NCI-H2227 (cell line): ENCODE measurements at regions not wholly inside any gene's neighbourhood (a gene's known extent, or its start where the extent isn't known, plus 50 kb on each side); places are given as distances from the start of the nearest gene placed in this dataset.

Experiments used
- DNase-seq: peaks from one replicate; lab custom pipeline; 2025; ENCODE audit not compliant: unreplicated experiment; lab: John Stamatoyannopoulos, UW

DNA sequence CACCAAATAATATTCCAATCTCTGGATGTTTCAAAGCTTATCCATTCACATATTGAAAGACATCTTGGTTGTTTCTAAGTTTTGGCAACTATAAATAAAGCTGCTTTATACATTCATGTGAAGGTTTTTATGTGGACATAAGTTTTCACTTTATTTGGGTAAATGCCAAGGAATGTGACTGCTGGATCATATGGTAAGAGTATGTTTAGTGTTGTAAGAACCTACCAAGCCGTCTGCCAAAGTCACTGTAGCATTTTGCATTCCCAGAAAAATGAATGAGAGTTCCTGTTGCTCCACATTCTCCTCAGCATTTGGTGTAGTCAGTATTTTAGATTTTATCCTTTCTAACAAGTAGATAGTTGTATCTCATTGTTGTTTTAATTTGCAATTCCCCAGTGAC, 1047.7 kb downstream of the C4orf33 start:
- DNase-seq: no peak

DNA sequence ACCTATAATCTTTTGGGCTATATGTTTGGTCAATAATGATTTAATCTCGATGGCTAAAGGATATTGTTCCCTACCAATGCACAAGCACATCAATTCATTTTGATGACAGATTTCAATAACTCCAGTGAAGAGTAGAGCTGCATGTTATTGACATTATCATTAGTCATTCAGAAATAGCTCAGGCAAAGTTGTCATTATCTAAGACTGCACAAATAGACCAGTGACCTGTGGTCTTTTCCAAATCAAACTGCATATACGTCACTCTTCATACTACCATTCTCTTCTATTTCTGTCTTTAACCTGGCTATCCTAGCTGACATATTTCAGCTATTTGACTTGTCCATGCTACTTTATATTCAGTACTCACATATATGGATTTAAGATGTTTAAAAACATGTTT, 1050.8 kb downstream of the C4orf33 start:
- DNase-seq: peak; percentile 16

DNA sequence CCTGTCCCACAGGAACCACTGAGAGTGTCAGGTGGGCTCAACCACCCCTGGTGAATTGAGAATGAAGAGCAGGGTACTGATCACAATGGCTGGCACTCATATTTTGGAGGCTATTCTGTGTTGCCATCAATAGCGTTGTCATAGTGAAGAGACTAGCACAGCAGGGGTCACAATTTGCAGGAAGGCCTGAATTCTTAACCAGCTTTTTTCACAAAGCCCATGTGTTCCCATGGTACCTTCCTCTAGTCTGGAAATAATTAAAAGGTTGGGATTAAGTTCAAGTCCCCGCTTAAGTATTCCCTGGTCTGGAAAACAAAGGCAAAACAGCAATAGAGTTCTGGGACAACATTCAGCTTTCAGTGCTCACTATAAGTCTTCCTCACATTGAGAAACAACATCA, 1051.7 kb downstream of the C4orf33 start:
- DNase-seq: peak; percentile 30

DNA sequence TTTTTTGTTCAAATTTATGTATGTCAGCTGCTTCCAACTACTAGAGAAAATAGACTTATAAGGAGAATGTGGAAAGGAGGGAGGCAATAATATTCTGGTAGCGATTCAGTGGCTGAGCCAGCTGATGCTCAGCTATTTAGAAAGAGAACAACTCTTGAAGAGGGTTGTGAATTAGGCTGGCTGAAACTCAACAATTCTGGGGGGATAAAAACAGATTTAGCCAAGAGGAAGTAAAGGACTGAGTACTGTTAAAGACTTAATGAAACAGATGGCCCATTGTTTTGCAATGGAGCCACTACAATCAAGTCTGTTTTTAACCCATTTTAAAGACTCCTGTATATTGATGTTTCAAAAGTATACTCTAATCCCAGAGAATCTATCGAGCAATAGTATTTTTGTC, 1058.9 kb downstream of the C4orf33 start:
- no peak for DNase-seq

DNA sequence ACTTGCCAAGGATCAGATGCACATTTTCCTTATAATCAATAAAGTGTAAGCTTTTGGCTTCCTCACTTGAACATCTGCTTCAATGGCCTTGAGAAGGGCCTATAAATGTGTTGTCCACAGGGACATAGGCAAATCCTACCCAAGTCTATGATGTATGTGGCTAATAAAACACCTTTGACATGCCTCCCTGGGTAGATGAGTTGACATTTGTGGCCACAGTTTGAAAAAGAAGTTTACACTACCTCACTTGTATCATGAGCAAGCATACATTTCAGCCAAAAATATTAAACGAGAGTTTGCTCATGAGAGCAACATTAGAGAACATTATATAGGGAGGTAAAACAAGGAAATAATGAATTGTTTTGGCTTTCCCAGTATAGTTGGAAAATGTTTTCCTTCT, 1067.7 kb downstream of the C4orf33 start:
- DNase-seq: no peak

DNA sequence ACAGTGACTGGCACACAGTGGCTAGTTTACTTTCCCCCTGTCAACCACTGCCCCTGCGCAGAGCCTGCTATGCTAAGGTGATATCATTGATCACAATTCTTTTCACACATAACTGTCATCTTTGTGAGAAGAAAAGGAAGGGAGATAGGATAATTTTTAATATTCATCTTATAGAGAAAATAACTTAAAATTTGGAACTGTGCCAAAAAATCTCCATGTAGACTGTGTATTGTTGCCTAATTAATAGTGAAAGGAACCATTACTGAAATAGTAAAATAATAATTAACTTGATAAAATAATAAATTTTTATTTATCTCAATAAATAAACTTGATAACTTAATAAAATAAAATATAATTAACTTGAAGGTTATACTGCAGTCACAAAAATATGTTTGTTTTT, 1069.4 kb downstream of the C4orf33 start:
- DNase-seq: no peak

DNA sequence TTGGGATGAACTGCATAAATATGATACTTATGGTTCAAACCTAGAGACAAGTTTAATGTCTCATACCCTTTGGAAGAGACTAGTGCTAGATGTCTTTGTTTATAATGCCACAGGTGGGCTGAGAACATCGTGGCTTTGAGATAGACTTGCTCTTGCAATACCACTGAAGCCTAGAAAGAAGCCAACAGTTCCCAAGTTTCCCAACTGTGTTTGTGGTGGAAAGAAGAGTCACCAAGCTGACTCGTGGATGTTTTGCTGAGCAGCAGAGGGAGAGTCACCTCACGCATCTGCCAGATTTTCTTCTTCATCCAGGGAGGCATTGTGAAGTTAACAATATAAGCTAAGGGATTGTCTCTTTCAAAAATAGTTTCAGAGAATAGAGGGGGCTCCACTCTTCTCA, 1076.2 kb downstream of the C4orf33 start:
- DNase-seq: no peak

DNA sequence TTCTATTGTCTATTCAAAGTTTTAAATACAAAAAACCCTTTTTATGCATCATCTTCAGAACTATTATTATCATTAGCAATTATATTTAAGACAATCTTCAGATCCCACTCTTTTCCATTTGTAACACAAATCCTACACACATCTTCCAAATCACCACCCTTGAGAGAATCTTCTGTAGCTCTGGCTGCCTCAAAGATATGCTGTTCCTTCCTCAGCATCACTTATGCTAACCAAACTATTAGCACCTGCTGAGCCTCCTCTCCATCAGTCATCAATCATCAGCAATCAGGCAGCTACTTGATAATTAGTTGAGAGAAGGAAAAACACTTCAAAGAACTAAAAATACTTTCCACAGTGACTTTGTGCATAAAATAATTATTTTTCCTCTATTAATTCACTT, 1082.2 kb downstream of the C4orf33 start:
- DNase-seq: no peak

DNA sequence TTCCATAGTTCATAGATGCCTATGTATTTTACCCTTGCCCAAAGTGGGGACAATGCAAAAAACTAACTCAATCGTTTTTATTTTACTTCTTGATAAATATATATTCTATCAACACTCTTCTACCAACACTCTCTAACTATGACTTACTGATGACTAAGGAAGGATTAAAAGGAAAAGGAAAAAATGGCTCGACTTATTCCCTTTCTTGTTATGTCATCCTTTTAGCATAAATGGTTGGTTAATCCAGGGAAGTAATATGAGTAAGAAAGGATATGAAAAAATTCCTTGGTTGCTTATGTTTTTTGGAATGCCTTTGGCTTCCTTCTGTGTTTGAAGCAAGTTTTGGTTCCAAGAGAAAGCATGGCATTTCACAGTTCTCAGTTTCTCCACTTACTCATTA, 1087.1 kb downstream of the C4orf33 start:
- no peak for DNase-seq

DNA sequence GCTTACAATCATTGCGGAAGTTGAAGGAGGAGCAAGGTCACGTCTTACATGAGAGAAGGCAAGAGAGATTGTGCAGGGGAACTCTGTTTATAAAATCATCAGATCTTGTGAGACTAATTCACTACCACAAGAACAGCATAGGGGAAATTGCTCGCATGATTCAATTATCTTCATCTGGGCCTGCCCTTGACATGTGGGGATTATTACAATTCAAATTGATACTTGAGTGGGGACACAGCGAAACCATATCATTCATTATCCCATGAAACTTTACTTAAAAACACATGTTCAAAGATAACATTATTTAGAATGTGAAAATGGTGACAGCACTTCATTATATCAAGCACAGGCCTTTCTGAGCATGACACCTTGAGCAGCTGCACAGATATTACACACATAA, 1087.8 kb downstream of the C4orf33 start:
- no peak for DNase-seq

DNA sequence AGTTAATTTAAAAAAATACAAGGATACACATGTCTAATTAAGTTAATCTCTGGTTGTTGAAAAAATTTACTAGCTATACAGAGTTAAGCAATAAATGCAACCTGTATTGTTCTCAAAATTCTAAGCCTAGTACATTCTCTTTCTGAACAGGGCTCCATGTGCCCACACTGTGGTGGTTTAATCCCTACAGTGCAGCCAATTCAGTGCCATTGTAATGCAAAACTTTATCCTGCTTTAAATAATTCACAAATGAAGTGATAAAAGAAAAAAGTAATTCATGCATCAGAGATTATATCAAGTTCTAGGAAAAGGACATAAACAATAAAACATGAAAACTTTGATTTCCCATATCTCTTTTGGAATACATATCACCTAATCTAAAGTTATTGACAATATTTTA, 1089.2 kb downstream of the C4orf33 start:
- DNase-seq: no peak

DNA sequence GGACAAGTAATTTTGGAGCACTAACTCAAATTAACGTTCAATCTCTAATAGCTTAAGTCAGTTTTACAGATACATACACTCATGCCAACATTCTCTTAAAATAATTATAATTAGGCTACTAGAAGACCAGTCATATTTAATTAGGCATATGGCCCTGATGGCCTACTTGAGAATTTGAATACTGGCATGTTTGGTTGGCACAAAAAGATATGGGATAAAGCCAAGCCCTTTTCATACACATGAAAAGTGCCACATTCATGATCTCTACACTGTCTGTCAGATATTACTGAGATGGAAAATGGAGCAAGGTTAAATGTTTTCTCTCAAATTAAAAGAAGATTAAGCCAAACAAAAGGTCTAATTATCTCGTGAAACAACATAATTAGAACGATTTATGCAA, 1091.0 kb downstream of the C4orf33 start:
- DNase-seq: no peak

DNA sequence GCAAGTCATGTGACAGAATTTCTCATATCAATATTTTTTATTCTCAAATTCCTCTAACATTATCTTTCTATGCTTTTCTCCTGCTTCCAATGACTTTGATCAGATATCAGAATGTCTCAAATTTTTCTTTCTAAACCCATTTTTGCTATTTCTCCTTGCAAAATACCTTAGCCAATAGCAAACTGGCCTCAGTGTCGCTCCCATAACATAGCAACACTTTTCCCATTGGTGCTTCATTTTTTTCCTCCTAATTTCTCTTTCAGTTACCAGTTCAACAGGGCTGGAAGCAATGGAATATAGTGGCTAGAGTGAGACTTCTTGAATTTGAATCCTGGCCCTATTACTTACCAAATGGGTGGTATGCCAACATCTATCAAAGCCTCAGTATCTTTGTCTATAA, 1091.6 kb downstream of the C4orf33 start:
- DNase-seq: no peak

DNA sequence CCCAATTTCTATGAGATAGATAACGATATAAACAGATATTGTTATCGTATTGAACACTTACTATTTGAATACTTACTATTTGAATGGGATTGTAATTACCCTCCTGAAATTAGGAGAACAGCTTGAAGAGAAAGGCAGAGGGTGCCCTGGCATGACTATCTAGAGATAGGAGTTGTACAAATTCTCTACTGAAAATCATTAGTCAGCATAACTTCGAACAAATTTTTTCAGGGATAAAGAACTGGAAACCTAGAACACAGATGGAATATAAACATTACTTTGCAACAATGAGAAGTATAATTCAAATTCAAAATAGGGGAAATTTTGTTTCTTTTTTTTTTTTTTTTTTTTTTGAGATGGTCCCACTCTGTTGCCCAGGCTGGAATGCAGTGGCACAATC, 1096.8 kb downstream of the C4orf33 start:
- no peak for DNase-seq

DNA sequence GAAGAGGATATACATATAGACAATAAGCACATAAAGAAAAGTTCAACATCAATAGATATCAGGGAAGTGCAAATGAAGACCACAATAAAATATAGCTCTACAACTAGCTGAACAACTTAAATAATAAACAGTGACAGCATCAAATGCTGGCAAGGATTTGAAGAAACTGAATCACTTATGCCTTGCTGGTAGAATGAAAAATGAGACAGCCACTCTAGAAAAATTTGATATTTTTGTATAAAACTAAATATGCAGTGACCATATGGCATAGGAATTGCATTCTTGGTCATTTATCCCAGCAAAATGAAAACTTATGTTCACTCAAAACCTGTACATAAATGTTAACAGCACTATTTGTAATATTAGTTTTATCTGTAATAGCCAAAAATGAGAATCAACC, 1102.0 kb downstream of the C4orf33 start:
- no peak for DNase-seq

DNA sequence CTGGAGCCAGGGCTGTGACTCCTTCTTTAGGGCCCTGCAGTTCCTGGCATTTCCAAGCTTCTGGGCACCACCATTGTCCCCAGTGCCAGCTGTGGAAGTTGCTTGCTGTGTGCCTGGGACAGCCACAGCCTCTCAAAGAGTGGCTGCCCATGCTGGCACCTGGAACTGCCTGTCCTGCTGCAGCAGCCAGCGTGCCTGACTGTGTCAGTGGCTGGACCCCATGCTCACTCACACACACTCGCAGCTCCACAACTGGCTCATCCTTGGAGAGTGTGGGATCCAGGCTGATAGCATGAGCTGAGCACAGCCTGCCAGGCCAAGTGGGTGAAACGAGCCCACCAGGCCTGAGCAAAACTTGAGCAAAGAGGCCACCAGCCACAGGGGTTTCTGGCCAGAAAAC, 1107.6 kb downstream of the C4orf33 start:
- DNase-seq: no peak

DNA sequence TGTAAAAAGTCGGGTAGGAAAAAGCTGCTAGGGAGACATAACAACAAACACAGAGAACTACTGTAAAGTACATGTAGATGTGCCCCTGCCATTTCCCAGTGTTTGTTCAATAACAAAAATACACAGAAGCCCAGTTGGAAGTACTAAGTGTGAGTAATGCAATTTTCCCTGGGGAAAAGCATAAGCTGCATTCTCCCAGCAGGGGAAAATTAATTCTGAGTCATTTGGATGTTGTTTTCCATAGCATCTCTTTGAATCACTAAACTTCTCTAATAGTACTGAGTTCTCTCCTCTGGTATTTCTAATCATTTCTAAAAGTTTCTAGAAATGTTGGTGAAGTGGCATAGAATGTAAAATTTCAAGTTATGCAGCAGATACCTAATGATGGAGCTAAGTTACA, 1114.9 kb downstream of the C4orf33 start:
- DNase-seq: no peak

DNA sequence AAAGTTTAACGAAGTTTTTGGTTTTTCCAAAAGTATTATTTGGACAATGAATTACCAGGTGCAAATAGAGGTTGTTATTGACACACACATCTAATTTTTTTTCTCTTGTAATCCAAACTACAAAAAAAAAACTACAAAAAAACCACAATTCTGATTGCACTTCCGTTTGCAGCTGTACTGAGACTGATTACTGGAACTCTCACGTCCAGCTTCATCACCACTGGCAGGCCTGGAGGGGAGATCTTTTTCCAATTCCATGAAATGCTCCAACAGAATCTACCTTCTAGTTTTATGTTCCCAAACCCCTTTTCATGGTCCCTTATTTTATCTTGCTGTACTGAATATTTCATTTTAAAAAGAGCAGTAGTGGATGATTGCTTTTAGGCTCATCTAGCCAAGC, 1118.3 kb downstream of the C4orf33 start:
- no peak for DNase-seq

DNA sequence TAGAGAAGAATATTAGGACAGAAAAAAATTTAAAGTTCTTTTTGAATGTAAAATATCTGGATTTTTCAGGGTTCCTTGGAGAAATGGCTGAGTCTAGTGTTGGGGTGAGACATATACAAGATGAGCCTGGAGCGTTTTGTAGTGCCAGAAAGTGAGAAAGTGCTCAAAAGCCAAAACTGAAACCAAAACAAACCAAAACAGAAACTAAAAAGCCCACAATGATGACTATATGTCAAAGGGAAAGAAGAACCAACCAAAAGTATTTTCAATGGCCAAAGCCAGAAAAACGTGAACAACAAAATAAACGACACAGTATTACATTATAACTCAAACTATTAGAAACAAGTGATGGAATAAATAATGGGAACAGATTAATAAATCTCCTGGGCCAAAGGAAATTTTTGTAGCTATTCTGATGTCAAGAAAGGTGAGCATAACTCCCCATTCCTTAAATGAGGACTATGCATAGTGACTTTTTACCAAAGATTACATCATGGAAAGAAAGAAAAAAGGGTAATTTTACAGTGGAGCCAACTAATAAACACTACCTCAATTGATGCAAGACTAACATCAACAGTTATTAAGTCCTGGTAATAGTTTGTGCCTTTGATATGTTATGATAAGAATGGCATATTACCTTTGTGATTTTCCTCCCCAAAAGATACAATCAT, 1137.6 kb downstream of the C4orf33 start:
- no peak for DNase-seq

DNA sequence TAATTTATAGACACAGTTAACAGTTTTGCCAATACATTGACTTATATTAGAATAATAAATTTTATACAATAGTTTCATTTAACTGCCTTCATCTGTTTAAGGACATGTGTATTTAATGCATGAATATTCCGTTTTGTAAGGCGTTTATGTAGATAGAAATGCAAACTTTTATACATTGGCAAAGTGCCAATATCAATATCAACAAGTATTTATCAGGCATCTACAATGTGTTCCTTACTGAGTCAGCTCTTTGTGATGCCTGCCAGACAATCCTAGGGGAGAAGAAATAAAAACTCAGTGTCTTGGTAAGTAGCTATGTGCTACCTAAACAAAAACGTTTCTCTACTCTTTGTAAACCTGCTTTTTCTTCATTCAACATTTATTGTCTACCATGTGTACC, 1142.2 kb downstream of the C4orf33 start:
- DNase-seq: no peak

DNA sequence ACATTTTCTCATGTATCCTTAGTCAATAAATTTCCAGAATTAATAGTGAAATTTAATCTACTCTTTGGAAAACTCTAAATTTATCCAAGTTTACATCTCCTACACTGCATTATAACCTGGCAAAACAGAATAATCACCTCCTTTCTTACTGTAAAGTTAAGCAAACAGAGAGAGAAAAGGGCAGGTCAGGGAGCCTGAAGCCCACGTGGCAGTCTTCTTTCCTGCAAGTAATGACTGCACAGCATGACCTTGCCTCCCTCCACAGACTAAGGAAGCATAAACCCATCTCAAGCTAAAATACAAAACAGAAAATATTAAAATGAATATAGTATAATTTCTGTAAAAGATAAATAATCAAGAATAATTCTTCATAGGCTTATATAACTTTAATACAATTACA, 1153.0 kb downstream of the C4orf33 start:
- DNase-seq: no peak

DNA sequence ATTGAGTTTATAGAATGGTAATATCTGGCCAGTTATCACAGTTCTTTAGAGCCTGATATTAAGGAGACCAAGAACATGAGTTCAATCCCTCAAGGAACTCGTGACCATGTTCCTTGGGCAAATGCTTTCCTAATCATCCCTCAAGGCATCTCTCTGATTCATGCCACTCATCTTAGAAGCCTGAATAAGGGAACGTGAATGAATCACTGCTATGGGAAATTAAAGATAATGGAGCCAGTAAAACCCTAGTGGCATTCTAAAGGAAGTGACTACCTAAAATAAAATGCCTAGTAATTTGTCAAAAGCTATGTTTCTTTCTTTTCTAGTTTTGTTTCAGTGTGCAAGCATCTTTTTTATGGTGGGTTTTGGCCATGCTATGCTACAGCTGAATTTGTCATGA, 1161.3 kb downstream of the C4orf33 start:
- no peak for DNase-seq

DNA sequence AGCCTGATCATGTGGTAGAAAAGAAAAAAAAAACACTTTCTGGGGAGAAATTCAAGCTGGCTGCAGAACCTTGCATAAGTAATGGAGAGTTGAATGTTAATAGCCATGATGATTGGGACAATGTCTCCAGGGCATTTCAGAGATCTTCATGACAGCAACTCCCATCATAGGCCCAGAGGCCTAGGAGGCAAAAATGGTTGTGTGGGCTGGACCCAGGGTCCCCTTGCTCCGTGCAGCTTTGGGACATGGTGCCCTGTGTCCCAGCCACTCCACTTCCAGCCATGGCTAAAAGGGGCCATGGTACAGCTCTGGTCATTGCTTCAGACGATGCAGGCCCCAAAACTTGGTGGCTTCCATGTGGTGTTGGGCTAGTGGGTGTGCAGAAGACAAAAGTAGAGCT, 1170.9 kb downstream of the C4orf33 start:
- no peak for DNase-seq

DNA sequence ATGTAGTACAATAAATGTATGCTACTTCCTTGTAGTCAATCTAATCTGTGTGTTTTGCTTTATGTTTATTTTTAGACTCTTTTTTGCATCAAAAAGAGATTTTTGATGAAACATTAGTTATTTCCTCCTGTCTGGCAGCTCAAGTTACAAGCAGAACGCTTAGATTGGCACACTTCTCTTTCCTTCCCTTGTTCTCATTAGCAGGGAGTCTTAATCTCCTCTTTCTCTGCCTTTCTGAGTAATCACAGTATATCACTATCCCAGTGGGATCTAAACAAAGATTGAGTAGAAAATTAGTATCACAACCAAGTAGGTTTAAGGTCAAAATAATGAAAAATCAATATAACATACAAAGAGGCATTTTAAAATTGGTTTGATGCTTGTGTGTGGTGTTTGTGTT, 1192.6 kb downstream of the C4orf33 start:
- DNase-seq: no peak
